T-helper 1 cell (primary cell): ENCODE measurements at regions not wholly inside any gene's neighbourhood (a gene's known extent, or its start where the extent isn't known, plus 50 kb on each side); places are given as distances from the start of the nearest gene placed in this dataset.
A peak's percentile ranks its signal among the peaks of the same experiment; 100 is the strongest.
"Not testable (repeated sequence)": the region's sequence is repeated elsewhere in the genome, so short reads cannot be mapped to it uniquely, and the experiment has no call there.

Experiments used
- DNase-seq, 5 donors: peaks; one replicate each; pipeline ENCODE4 v3.0.0-alpha.2; 2012 to 2020

DNA sequence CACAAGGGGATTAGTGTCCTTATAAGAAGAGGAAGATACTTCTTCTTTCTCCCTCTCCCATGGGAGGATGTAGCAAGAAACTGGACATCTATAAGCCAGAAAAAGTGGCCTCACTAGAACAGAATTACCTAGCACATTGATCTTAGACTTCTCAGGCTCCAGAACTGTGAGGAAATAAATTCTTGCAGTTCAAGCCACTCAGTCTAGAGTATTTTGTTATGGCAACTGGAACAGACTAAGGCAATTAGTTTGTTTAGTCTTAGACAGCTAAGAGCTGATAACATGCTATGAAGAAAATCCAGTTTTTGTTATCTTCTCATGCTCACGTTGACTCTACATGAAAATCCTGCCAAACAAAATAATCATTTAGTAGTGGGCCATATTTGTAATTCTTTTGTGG is 627.6 kb upstream of the PHF14 start:
- DNase-seq: no peak

GRCh38 chr7:10355816-10356215 is 617.9 kb upstream of the PHF14 start:
- no peak for DNase-seq

DNA sequence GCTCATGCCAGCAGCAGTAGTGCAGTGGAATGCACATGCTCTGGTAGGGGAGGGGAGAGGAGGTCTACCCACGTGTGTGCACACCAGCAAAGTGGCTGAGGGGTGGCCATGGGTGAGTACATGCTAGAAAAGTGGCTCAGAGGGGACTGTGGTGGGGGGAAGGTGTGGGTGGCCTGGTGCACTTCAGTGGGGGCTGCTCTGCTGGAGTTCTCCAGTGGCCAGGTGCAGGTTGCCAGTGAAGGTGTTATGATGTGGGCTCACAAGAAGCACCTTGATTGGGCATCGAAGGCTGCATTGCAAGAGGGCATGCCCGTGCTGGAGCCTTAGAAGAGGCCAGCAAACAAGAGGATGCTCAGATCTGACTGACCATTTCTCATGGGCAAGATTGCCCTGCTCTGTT is 613.6 kb upstream of the PHF14 start:
- no peak for DNase-seq

GRCh38 chr7:10401793-10402192 is 571.9 kb upstream of the PHF14 start:
- DNase-seq: no peak

DNA sequence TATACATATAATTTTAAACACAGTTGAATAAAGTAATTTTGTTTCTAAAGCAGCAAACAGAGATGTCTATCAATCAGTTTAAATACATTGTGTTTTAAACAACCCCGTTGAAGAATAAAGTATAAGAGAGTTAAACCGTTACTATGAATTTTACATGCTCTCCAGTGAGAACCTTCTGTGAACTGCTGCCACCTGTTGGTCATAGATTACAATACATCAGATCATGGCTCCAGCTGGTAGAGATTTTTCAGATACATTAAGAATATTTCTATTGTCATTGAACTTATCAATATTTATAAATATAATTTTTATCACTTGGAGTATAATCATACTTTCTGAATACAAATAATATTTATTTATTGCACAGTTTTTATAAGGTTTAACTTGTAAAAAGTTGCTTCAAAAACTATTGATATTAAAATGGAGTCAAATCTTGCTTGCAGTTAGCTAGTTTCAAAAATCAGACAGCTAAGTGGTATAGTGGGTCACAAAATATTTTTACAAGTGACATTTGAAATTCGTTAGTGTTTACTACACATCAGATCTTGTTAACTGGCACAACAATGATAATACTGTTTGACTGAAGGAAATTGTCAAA is 561.2 kb upstream of the PHF14 start:
- peak in 1 of 5 donors; percentile 13 for DNase-seq

DNA sequence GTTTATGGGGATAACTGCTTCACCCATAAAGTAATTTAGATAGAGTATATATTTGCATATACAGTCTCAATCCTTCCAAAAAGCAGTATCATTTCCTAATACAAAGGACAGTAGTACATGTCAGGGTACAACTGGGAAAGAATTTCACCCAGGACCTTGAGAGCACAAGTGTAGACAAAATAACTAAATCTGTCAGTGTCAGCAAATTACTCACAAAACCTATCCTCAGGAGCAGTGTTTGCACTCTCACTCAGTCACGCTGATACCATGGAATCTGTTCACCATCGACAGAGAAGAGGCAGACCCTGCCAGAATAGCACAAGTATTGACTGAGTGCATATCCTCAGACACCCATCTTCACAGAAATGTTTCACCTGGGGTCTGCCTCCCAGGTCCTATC is 554.7 kb upstream of the PHF14 start:
- DNase-seq: no peak

DNA sequence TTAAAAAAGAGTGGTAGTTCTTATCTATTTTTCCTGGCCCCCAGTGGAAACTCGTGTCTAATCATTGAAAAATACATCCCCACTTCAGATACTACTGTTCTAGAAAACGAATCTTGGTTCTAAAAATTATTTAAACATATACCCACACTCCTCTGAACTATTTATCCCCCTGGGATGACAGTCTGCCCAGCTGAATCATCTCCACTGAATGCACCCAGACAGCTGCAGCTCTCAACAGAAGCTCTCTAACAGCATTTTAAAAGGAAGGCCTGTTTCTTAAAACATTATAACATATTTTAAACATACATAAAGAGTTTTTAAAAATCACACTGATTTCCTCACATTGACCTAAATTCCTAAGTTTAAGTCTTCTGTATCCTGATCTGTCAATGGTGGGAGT is 544.6 kb upstream of the PHF14 start:
- DNase-seq: no peak

DNA sequence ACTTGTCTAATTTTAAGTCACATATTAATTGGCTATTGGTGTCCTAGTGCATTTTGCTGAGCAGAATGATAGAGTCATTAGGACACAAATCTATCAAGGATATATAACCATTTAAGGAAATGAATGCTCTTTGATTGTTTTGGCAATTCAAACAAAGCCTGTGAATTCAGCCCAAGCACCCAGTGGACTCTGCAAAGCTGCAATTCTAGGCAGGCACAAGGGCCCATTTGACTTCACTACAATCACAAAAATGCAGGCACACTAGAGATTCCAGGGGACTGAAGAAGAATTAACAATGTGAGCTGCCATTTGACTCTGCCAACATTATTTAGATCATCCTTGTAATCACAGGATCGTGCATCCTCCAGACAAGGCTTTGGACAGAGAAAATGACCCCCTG is 544.2 kb upstream of the PHF14 start:
- DNase-seq: no peak

DNA sequence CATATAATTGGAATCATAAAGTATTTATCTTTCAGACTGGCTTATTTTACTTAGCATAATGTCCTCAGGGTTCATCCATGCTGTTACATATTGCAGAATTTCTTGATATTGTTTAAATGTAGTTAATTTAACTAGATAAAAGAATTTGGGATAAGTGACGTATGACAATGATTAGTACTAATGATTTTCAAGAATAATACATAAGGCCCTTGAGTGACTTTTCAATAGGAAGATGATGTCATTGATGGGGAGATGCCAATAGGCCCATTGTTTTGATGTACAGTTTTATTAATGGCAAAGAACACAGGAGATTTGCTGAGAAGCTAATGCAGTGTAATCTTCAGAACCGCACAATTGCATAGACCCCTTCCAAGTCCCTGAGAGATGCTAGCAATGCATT is 537.4 kb upstream of the PHF14 start:
- DNase-seq: no peak

DNA sequence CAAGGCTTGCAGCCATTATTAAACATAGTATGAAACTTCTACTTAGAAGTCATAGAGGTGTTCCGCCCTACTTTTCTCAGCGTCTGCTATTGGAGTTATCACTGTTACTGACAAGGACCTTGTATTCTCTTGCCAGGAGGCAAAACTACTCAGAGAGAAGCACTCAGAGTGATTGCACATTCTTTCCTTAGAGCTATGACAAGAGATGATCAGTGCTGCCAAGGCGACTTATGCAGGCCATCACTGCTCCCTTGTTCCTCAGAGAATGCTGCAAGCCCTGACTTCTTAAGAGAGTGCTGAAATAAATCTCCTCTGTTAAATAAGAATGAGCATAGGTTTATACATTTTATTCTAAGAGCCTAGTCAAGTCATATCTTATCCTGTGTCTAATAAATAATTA is 534.6 kb upstream of the PHF14 start:
- DNase-seq: no peak

- no peak for DNase-seq
Measured at GRCh38 chr7:10455936-10456335, 517.7 kb upstream of the PHF14 start.

GRCh38 chr7:10460474-10460873 is 513.2 kb upstream of the PHF14 start:
- no peak for DNase-seq

DNA sequence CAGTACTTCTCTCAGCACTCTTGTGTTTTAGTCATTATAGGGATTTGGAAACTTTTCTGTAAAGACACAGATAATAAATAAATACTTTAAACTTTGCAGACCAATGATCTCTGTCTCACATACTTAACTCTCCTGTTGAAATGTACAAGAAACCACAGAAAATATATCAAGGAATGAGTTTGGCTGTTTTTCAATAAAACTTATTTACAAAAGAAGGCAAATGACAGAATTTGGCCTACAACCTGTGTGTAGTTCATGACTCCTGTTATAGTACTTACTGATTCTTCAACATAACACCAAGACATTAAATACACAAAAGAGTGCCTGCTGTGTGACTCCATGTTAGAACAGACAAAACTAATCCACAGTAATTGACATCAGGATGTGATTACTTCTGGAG is 510.0 kb upstream of the PHF14 start:
- DNase-seq: no peak

- not testable (repeated sequence) for DNase-seq
Measured at GRCh38 chr7:10465536-10465935, 508.1 kb upstream of the PHF14 start.

GRCh38 chr7:10468908-10469307 is 504.8 kb upstream of the PHF14 start:
- no peak for DNase-seq

- DNase-seq: no peak
Measured at GRCh38 chr7:10469476-10469875, 504.2 kb upstream of the PHF14 start.

DNA sequence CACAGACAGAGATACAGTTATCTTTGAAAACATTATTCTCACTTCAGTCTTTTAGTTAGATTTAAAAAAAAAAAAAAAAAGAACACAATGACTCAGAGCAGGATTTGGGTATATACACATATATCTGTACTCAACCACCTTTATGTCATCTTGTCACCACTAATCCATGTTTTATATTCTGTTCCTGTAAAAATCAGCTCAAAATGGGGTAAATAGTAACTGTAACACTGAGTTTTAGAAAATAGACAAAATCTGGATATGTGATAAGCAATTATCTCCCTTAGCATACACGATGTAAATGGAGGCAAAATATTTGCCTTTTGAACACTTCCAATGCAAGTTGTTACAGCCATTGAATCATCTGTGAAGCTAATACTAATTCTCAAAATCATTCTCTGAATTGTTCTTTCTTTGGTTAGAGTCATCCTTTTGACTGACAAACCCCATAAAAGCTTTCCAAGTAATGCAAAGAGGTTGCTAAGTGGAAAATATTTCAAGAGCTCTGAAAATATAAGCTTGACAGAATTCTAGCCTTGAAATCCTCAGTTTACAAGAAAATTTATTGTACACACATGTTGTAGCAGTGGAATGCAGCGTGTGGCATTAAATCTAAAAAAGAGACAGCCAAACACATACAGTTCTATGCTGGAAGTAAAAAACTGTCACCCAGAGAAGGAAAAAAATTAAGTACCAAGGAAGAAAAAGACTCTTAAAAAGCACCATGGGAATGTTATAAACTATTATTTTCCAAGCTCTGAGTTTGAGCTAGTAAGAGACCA is 502.2 kb upstream of the PHF14 start:
- DNase-seq: no peak

DNA sequence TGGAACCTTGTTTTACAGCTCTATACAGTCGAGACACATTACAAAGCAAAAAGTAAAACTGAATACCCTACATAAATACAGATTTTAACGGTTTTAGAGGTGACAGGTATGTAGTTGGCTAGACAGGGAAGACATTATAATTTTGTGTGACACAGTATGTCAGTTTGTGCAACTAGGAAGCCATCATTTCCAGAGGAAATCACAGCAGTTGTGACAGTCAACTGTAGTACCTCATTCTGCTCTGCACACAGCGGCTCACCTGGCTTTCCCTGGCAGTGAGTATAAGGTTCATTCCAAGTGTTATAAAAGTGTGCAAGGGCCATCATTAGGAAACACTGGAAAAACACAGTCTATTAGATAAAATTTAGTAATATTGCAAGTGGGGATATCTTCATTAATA is 501.6 kb upstream of the PHF14 start:
- no peak for DNase-seq

DNA sequence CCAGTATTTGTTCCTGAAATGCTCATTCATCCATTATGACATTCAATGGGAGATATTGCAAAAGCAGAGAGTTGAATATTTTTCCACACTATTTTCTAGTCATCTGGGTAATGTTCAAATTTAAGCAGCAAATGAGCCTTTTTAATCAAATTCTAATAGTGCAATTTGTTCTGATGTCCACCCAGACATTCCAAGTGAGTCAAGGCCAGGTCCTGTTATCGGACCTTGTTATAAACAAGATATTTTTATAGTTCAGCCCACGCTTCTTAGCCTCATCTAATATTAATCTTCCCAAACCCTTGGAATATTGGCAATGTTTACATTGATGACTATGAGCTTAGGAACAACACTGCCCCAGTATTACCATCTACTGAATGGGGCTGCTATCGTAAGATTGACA is 500.1 kb upstream of the PHF14 start:
- DNase-seq: no peak

- DNase-seq: no peak
Measured at GRCh38 chr7:10474048-10474447, 499.6 kb upstream of the PHF14 start.

- no peak for DNase-seq
Measured at GRCh38 chr7:10475940-10476641, 497.6 kb upstream of the PHF14 start.

GRCh38 chr7:10476642-10477041 is 497.0 kb upstream of the PHF14 start:
- no peak for DNase-seq

- DNase-seq: no peak
Measured at GRCh38 chr7:10483671-10484070, 490.0 kb upstream of the PHF14 start.

DNA sequence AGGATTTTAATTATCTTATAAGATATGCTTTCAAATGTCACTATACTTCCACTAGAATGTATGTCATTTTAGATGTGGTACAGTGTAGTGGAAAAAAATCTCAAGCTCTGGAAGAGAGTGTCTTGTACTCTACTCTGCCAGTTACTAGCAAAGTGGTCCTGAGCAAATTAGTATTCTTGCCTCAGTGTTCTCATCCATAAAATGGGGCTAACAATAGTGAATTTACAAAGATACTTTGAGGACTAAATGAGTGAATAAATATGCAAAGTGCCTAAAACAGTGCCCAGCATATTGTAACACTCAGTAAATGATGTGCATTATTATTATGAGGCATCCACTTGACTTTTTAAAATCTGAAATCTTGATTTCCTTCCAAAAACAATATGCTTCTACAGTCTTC is 488.9 kb upstream of the PHF14 start:
- DNase-seq: no peak
